AG04450 (cell line): ENCODE measurements at regions not wholly inside any gene's neighbourhood (a gene's known extent, or its start where the extent isn't known, plus 50 kb on each side); places are given as distances from the start of the nearest gene placed in this dataset.

Experiments used
- CTCF ChIA-PET: fragments of 300-600, 350-600 bp; formaldehyde crosslinking; extraction: SDS; loops from one replicate; lab custom pipeline; 2022; ENCODE audit warnings: antibody characterized with exemption, inconsistent platforms; lab: Charles Lee
- POLR2A ChIA-PET: fragments of 350-600 bp; formaldehyde crosslinking; extraction: SDS; loops from one replicate; lab custom pipeline; 2021; ENCODE audit warnings: antibody characterized with exemption, inconsistent platforms; lab: Yijun Ruan, JAX
- DNase-seq: peaks from one replicate; pipeline ENCODE4 v3.0.0-alpha.2; 2011; ENCODE audit warnings: low read depth, low spot score
- H3K27ac ChIP-seq: one replicate; pipeline ENCODE4 v1.5.1; 2012; ENCODE audit warnings: low read depth, low read length, control low read depth
- H3K27me3 ChIP-seq: one replicate; pipeline ENCODE4 v1.6.0; 2012; ENCODE audit warnings: low read length; ENCODE audit not compliant: control insufficient read depth, insufficient read depth
- H3K4me3 ChIP-seq: 2 replicates; pipeline ENCODE4 v1.5.1; 2011; ENCODE audit warnings: mild to moderate bottlenecking, low read depth, low read length, control low read depth
- H3K9me3 ChIP-seq: 2 replicates; pipeline ENCODE4 v1.5.1; 2012; ENCODE audit warnings: low read length; ENCODE audit not compliant: control insufficient read depth, insufficient read depth
- TF ChIP-seq, protein P1 (sequence below): IDR thresholded peaks from 2 replicates; pipeline ENCODE4 v1.5.1; 2011; ENCODE audit warnings: low read depth, low read length, control low read depth, inconsistent platforms

GRCh38 chr2:149677416-149677815 is 89.8 kb upstream of the MMADHC start:
- POLR2A ChIA-PET, result no interaction called here
- no peak for DNase-seq
- no peaks in the 10 kb centered on the region for H3K9me3 ChIP-seq
- TF ChIP-seq, protein P1, sequence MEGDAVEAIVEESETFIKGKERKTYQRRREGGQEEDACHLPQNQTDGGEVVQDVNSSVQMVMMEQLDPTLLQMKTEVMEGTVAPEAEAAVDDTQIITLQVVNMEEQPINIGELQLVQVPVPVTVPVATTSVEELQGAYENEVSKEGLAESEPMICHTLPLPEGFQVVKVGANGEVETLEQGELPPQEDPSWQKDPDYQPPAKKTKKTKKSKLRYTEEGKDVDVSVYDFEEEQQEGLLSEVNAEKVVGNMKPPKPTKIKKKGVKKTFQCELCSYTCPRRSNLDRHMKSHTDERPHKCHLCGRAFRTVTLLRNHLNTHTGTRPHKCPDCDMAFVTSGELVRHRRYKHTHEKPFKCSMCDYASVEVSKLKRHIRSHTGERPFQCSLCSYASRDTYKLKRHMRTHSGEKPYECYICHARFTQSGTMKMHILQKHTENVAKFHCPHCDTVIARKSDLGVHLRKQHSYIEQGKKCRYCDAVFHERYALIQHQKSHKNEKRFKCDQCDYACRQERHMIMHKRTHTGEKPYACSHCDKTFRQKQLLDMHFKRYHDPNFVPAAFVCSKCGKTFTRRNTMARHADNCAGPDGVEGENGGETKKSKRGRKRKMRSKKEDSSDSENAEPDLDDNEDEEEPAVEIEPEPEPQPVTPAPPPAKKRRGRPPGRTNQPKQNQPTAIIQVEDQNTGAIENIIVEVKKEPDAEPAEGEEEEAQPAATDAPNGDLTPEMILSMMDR, result no peak
- no peak overlapping the region for H3K4me3 ChIP-seq
- no peaks in the 10 kb centered on the region for H3K27me3 ChIP-seq
- CTCF ChIA-PET, result no interaction called here
- no peak overlapping the region for H3K27ac ChIP-seq

DNA sequence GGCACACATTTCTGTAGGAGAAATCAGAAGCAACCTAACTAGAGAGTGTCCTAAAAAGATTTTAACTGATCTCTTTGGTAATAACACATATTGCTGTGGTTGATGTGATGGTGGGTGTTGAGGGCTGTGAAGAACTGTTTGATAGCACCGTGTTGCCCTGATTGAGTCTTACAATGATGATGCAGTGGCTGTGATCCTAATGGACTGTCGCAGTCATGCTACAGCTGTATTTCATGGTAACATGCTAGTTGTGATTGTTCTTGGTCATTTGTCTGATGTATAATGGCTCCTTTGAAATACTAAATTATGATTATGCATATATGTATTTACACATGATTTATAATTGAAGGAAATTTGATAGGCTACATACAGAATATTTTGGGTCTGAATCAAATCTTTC is 82.5 kb upstream of the MMADHC start:
- no peaks in the 10 kb centered on the region for H3K9me3 ChIP-seq
- DNase-seq, result no peak
- TF ChIP-seq, protein P1, result no peak
- H3K4me3 ChIP-seq, result no peak overlapping the region
- ChIA-PET CTCF (no interaction called here), POLR2A (no interaction called here)
- H3K27ac ChIP-seq, result no peak overlapping the region
- H3K27me3 ChIP-seq, result no peaks in the 10 kb centered on the region

DNA sequence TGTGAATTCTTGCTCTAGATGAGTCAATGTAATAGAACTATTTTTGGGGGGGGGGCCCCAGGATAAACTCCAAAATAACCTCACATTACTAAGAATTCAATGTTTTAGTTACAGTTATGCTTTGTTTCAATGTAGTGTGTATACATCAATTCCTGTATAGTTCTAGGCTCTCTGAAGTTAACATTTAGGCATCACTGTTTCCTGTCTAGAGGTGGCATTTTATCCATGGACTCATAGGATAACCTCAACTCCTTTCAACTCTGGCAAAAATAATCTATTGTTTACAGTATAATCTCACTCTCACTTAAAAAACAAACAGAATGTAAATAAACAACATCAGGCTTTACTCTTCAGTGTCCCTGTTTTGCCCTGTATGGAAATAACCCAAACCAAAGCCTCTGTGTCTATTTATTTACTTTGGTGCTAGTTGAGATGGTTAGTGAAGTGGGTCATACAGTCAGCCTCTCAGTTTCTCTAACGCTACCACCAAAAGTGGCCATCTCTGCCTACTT is 79.3 kb upstream of the MMADHC start:
- Histone ChIP-seq H3K4me3 (no peak overlapping the region), H3K9me3 (no peaks in the 10 kb centered on the region; the same call in 1 of the 2 replicates), H3K27ac (no peak overlapping the region), H3K27me3 (no peaks in the 10 kb centered on the region)
- CTCF ChIA-PET, result no interaction called here
- DNase-seq, result no peak
- POLR2A ChIA-PET, result no interaction called here
- TF ChIP-seq, protein P1, result no peak

DNA sequence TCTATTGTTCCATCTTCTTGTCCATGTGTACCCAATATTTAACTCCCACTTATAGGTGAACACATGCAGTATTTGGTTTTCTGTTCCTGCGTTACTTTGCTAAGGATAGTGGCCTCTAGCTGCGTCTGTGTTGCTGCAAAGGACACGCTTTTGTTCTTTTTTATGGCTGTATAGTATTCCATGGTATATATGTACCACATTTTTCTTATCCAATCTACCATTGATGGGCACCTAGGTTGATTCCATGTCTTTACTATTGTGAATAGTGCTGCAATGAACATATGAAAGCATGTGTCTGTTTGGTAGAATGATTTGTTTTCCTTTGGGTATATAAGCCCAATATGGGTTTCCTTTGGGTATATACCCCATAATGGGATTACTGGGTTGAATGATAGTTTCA is 77.3 kb upstream of the MMADHC start:
- DNase-seq, result no peak
- H3K27ac ChIP-seq, result no peak overlapping the region
- no peaks in the 10 kb centered on the region; the same call in 1 of the 2 replicates for H3K9me3 ChIP-seq
- TF ChIP-seq, protein P1, result no peak
- no peak overlapping the region for H3K4me3 ChIP-seq
- CTCF ChIA-PET, result no interaction called here
- no peaks in the 10 kb centered on the region for H3K27me3 ChIP-seq
- POLR2A ChIA-PET, result no interaction called here

- Histone ChIP-seq H3K9me3 (no peaks in the 10 kb centered on the region; the same call in 1 of the 2 replicates), H3K4me3 (no peak overlapping the region), H3K27me3 (no peaks in the 10 kb centered on the region), H3K27ac (no peak overlapping the region)
- no peak for DNase-seq
- ChIA-PET POLR2A (no interaction called here), CTCF (no interaction called here)
- TF ChIP-seq, protein P1, result no peak
Observed at GRCh38 chr2:149662556-149662955, 75.0 kb upstream of the MMADHC start.
